B cell (primary cell): ENCODE measurements at regions not wholly inside any gene's neighbourhood (a gene's known extent, or its start where the extent isn't known, plus 50 kb on each side); places are given as distances from the start of the nearest gene placed in this dataset.

Experiments
- ATAC-seq: fragments of 200-7000 bp; cut with Tn5 transposase; one replicate; pipeline ENCODE4 v1.10.0; 2021; ENCODE audit warnings: low read depth, mild to moderate bottlenecking, moderate number of reproducible peaks, moderate library complexity
- CTCF ChIA-PET: fragments of 350-600 bp; sonication (Branson Sonifier 250); formaldehyde crosslinking; loops from one replicate; lab custom pipeline; 2021; ENCODE audit warnings: antibody characterized with exemption, inconsistent platforms; lab: Charles Lee
- POLR2A ChIA-PET: fragments of 350-600 bp; sonication (Branson Sonifier 250); formaldehyde crosslinking; loops from one replicate; lab custom pipeline; 2021; ENCODE audit warnings: antibody characterized with exemption; lab: Charles Lee
- DNase-seq: peaks from one replicate; pipeline ENCODE4 v3.0.0; 2013
- H2AFZ ChIP-seq: 2 replicates; pipeline ENCODE4 v1.6.1; 2012; ENCODE audit warnings: mild to moderate bottlenecking, low read depth, low read length; ENCODE audit not compliant: insufficient read depth, poor library complexity, severe bottlenecking
- H3K27ac ChIP-seq, 2 donors: 1 replicate in 1 of 2; 2 replicates in 1 of 2; pipeline ENCODE4 v1.5.1; 2012 to 2013; ENCODE audit warnings: low read length in 2 of 2, mild to moderate bottlenecking in 2 of 2, moderate library complexity in 1 of 2
- H3K27me3 ChIP-seq, 4 experiments: fragments of 200-600 bp in 1 of 4; sonication (generic) in 1 of 4; replicated peaks in 1 of 4; 1 replicate in 2 of 4; 2 replicates in 2 of 4; pipeline versions ENCODE4 v1.6.1 to v1.7.0; 2013 to 2016; ENCODE audit warnings: low read length in 3 of 4, mild to moderate bottlenecking in 2 of 4, mixed read lengths in 1 of 4, moderate library complexity in 1 of 4; ENCODE audit not compliant: insufficient read depth in 4 of 4, control insufficient read depth in 3 of 4; ENCODE audit errors: control extremely low read depth in 1 of 4
- H3K36me3 ChIP-seq, 2 experiments: replicated peaks in 1 of 2; 1 replicate in 1 of 2; 2 replicates in 1 of 2; pipeline versions ENCODE4 v1.6.1 to v1.7.1; 2013; ENCODE audit warnings: low read length in 1 of 2; ENCODE audit not compliant: insufficient read depth in 2 of 2, control insufficient read depth in 1 of 2; ENCODE audit errors: control extremely low read depth in 1 of 2, extremely low read depth in 1 of 2
- H3K4me1 ChIP-seq, 2 donors: fragments of 200-600 bp in 1 of 2; sonication (generic) in 1 of 2; 1 replicate in 1 of 2; 2 replicates in 1 of 2; pipeline versions ENCODE4 v1.5.1 to v1.6.1; 2013 to 2017; ENCODE audit warnings: low read length in 2 of 2; ENCODE audit not compliant: control insufficient read depth in 2 of 2, insufficient read depth in 2 of 2
- H3K4me2 ChIP-seq: replicated peaks from 2 replicates; pipeline ENCODE3; 2012; ENCODE audit warnings: mild to moderate bottlenecking, low read depth, low read length; ENCODE audit not compliant: poor library complexity, severe bottlenecking
- H3K4me3 ChIP-seq, 5 experiments: fragments of 200-600 bp in 1 of 5; sonication (generic) in 1 of 5; 1 replicate in 3 of 5; 2 replicates in 2 of 5; pipeline versions ENCODE4 v1.5.1 to v1.7.0; 2011 to 2016; ENCODE audit warnings: low read length in 4 of 5, mild to moderate bottlenecking in 4 of 5, low read depth in 2 of 5, control low read depth in 1 of 5, moderate library complexity in 1 of 5; ENCODE audit not compliant: insufficient read depth in 1 of 5; ENCODE audit errors: control extremely low read depth in 1 of 5, extremely low read depth in 1 of 5
- H3K79me2 ChIP-seq: fragments of 200-600 bp; sonication (generic); one replicate; pipeline ENCODE4 v1.6.0; 2016; ENCODE audit warnings: low read length; ENCODE audit not compliant: control insufficient read depth, insufficient read depth
- H3K9ac ChIP-seq: fragments of 200-600 bp; sonication (generic); 2 replicates; pipeline ENCODE4 v1.6.1; 2017; ENCODE audit warnings: mild to moderate bottlenecking, low read length, moderate library complexity
- H3K9me3 ChIP-seq, 3 donors: one replicate each; pipeline versions ENCODE4 v1.6.1 to v1.7.1; 2013; ENCODE audit warnings: low read length in 2 of 3; ENCODE audit not compliant: control insufficient read depth in 2 of 3, insufficient read depth in 1 of 3; ENCODE audit errors: control extremely low read depth in 1 of 3
- H4K20me1 ChIP-seq: 2 replicates; pipeline ENCODE4 v1.6.0; 2012; ENCODE audit warnings: mild to moderate bottlenecking, low read length; ENCODE audit not compliant: insufficient read depth, control insufficient read depth, poor library complexity, severe bottlenecking
- H3K27ac Mint-ChIP-seq: one replicate; pipeline ENCODE4 v1.8.0; 2021; ENCODE audit warnings: mixed read lengths
- H3K27me3 Mint-ChIP-seq: one replicate; pipeline ENCODE4 v1.8.0; 2021; ENCODE audit warnings: mixed read lengths
- H3K4me1 Mint-ChIP-seq: one replicate; pipeline ENCODE4 v1.8.0; 2021; ENCODE audit warnings: mixed read lengths
- H3K4me3 Mint-ChIP-seq: one replicate; pipeline ENCODE4 v1.8.0; 2021; ENCODE audit warnings: mixed read lengths
- H3K9me3 Mint-ChIP-seq: one replicate; pipeline ENCODE4 v1.8.0; 2022; ENCODE audit warnings: mixed read lengths; ENCODE audit not compliant: insufficient read depth
- CTCF ChIP-seq: fragments of 200-600 bp; IDR thresholded peaks from one replicate; pipeline ENCODE4 v1.8.0; 2022; ENCODE audit warnings: antibody characterized with exemption, mild to moderate bottlenecking
- EZH2 ChIP-seq: IDR thresholded peaks from 2 replicates; pipeline ENCODE4 v1.6.1; 2012; ENCODE audit warnings: borderline replicate concordance, low read depth, mild to moderate bottlenecking, moderate library complexity, low read length; ENCODE audit not compliant: insufficient read depth, poor library complexity, severe bottlenecking
- WGBS: methylation state at CpG from one replicate; pipeline ENCODE4 v1.1.5; 2013; ENCODE audit warnings: missing lambda C conversion rate; ENCODE audit not compliant: insufficient coverage; 5-methylcytosine and 5-hydroxymethylcytosine counted together
- intact Hi-C: fragments of 100-400 bp; cut with micrococcal nuclease; formaldehyde crosslinking; loops from one replicate; pipeline ENCODE4 v1.10.0; 2022

DNA sequence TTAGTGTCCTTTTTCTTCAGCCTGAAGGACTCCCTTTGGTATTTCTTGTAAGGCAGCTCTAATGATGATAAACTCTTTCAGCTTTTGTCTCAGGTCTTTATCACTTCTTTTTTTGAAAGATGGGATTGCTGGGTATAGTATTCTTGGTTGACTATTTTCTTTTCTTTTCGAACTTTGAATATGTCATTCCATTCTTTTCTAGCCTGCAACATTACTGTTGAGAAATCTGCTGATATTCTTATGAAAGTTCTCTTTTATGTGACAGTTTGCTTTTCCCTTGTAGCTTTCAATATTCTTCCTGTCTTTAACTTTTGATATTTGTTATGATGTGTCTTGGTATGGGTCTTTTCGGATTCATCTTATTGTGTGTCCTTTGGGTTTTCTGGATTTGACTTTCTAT is 107.6 kb upstream of the SRD5A3 start:
- Mint-ChIP-seq H3K4me1 (no peaks in the 10 kb centered on the region), H3K9me3 (peaks cover 12% of the 10 kb centered on the region)
- no peak for ATAC-seq

DNA sequence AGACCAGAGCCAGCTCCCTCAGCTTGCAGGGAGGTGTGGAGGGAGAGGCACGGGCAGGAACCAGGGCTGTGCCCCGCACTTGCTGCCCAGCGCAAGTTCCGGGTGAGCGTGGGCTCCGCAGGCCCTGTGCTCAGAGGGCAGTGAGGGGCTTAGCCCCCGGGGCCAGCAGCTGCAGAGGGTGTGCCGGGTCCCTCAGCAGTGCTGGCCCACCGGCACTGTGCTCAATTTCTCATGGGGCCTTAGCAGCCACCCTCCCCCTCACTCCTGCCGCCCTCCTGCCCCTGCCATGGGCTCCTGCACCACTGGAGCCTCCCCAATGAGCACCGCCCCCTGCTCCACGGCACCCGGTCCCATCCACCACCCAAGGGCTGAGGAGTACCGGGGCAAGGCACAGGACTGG is 104.6 kb upstream of the SRD5A3 start:
- Histone ChIP-seq H3K9ac (no peak overlapping the region), H3K4me2 (no peak overlapping the region), H3K9me3 (peaks cover 4 to 8% (median 6%) of the 10 kb centered on the region in 3 donors), H3K36me3 (no peaks in the 10 kb centered on the region), H3K4me3 (no peak overlapping the region), H3K4me1 (no peaks in the 10 kb centered on the region), H2AFZ (no peak overlapping the region), H3K27me3 (no peaks in the 10 kb centered on the region), H3K79me2 (no peaks in the 10 kb centered on the region), H3K27ac (no peak overlapping the region), H4K20me1 (no peaks in the 10 kb centered on the region)
- TF ChIP-seq CTCF (no peak), EZH2 (no peak)
- Mint-ChIP-seq H3K9me3 (peaks cover 12% of the 10 kb centered on the region), H3K27ac (no peak overlapping the region), H3K27me3 (peaks cover 32% of the 10 kb centered on the region), H3K4me1 (no peaks in the 10 kb centered on the region), H3K4me3 (no peak overlapping the region)
- DNase-seq, result no peak
- 70% methylated on average over 10 of the region's 14 CpGs for WGBS
- intact Hi-C loops, result no loop called here
- ATAC-seq, result no peak
- ChIA-PET CTCF (no interaction called here), POLR2A (no interaction called here)

More for the DNA sequence above, 107.6 kb upstream of the SRD5A3 start:
- intact Hi-C loops, result no loop called here
- Histone ChIP-seq H2AFZ (no peak overlapping the region), H3K79me2 (no peaks in the 10 kb centered on the region), H3K9ac (no peak overlapping the region), H3K27me3 (no peaks in the 10 kb centered on the region), H4K20me1 (no peaks in the 10 kb centered on the region), H3K4me1 (no peaks in the 10 kb centered on the region), H3K4me3 (no peak overlapping the region), H3K4me2 (no peak overlapping the region), H3K36me3 (no peaks in the 10 kb centered on the region), H3K9me3 (peaks cover 4 to 8% (median 6%) of the 10 kb centered on the region in 3 donors), H3K27ac (no peak overlapping the region)
- no peak overlapping the region for H3K27ac Mint-ChIP-seq
- no peak for DNase-seq
- no peak for TF ChIP-seq EZH2
- TF ChIP-seq CTCF, result no peak
- WGBS, result no CpG with 5 or more reads among the region's 2 CpGs
- no peak overlapping the region for H3K4me3 Mint-ChIP-seq
- ChIA-PET POLR2A (no interaction called here), CTCF (no interaction called here)
- peaks cover 31% of the 10 kb centered on the region for H3K27me3 Mint-ChIP-seq
